GM12864 (cell line): ENCODE measurements at regions not wholly inside any gene's neighbourhood (a gene's known extent, or its start where the extent isn't known, plus 50 kb on each side); places are given as distances from the start of the nearest gene placed in this dataset.
A peak's percentile ranks its signal among the peaks of the same experiment; 100 is the strongest.

ENCODE experiments used
- DNase-seq: peaks from one replicate; pipeline ENCODE4 v3.0.0-alpha.2; 2011; ENCODE audit warnings: low read depth
- H3K4me3 ChIP-seq: 2 replicates; pipeline ENCODE4 v1.5.1; 2011; ENCODE audit warnings: mild to moderate bottlenecking, low read depth, low read length, control low read depth
- TF ChIP-seq, protein P1 (sequence below): IDR thresholded peaks from 2 replicates; pipeline ENCODE4 v1.5.1; 2011; ENCODE audit warnings: low read depth, mild to moderate bottlenecking, moderate library complexity, low read length, control low read depth, inconsistent platforms; ENCODE audit errors: missing control alignments

DNA sequence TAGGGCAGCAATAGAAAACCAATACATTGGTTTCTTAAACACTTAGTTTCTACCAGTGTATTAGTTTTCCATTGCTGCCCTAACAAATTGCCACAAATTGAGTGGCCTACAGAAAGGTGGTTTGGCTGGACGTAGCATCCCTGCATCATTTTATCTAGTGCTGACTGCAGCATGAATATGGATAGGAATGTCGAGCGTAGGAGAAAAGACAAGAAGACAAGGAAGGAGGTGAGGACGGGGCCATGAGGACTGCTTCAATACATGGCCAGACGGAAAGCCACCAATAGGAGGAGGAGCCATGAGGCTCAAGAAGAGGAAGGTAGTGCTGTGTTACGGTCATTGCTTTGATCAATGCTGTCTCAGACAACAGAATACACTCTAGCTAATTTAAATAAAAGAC is 154.5 kb upstream of the NDUFV2 start:
- no peak overlapping the region for H3K4me3 ChIP-seq
- DNase-seq = no peak

DNA sequence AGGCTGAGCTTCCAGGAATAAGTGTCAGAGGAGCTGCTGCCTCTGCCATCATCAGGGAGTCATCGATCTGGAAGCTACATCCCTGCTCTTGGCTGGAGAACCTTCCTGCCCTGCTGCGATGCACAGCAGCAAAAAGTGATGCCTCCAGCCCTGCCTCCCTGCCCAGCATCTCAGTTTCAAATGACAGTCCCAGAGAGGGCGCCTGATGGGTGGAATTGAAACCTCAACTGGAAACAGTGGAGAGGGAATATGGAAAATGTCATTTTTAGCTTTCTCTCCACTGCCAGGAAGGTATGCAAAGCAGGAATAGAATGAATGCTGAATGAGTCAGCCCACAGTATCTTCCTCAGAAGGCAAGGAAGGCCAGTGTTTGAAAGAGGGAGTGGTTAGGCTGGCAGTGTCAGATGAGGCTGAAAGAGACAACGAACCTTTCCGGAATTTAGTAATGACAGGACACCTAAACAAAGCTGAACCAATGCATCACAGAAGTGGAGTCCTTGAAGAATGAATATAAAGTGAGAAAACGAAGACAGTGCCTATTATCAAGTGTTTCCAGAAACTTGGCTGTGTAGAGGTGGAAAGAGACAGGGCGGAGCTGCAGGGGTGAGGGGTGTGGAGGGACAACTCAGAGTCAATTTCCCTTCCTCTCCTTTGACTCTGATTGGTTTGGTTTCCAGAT is 153.9 kb upstream of the NDUFV2 start:
- no peak overlapping the region for H3K4me3 ChIP-seq
- no peak for DNase-seq
- TF ChIP-seq, protein P1, sequence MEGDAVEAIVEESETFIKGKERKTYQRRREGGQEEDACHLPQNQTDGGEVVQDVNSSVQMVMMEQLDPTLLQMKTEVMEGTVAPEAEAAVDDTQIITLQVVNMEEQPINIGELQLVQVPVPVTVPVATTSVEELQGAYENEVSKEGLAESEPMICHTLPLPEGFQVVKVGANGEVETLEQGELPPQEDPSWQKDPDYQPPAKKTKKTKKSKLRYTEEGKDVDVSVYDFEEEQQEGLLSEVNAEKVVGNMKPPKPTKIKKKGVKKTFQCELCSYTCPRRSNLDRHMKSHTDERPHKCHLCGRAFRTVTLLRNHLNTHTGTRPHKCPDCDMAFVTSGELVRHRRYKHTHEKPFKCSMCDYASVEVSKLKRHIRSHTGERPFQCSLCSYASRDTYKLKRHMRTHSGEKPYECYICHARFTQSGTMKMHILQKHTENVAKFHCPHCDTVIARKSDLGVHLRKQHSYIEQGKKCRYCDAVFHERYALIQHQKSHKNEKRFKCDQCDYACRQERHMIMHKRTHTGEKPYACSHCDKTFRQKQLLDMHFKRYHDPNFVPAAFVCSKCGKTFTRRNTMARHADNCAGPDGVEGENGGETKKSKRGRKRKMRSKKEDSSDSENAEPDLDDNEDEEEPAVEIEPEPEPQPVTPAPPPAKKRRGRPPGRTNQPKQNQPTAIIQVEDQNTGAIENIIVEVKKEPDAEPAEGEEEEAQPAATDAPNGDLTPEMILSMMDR = no peak

More for the DNA sequence above, 154.5 kb upstream of the NDUFV2 start:
- TF ChIP-seq, protein P1 = no peak

DNA sequence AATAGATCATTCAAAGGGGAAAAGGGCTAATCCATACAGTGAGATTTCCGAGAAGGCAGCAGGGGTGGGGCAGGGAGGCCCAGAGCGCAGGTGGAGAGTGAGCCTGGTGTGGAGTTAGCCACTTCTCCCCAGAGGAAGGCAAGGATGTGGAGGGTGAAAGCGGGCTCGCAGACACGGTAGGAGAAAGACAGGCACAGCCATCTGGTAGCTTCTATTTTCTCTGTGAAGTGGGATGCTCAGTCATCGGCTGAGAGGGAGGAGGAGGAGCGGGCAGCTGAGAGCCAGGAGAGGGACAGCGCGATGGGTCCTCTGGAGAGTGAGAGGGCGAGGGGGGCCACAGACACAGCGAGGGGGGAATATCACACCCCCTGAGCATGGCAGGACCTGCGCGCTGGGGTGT is 153.3 kb upstream of the NDUFV2 start:
- TF ChIP-seq, protein P1 = no peak
- no peak for DNase-seq
- H3K4me3 ChIP-seq = no peak overlapping the region

DNA sequence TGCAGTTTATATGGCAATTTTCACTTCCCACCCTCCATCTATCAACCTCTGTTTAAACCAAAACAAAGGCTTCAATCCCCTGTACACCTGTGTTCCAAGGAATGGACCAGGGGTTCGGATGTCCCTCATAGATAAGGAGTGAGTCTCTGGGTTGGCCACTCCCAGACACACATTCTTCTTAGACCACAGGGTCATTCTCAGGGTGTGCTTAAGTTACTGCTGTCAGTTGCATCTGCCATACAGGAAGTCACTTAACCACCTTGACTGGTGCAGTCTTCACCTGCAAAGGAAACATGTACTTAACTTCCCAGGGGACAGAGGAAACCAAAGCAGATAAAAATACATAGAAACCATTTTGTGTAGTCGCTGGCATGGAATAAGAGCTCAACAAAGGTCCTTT is 151.0 kb upstream of the NDUFV2 start:
- peak; percentile 50 for DNase-seq
- H3K4me3 ChIP-seq = no peak overlapping the region
- TF ChIP-seq, protein P1 = no peak

DNA sequence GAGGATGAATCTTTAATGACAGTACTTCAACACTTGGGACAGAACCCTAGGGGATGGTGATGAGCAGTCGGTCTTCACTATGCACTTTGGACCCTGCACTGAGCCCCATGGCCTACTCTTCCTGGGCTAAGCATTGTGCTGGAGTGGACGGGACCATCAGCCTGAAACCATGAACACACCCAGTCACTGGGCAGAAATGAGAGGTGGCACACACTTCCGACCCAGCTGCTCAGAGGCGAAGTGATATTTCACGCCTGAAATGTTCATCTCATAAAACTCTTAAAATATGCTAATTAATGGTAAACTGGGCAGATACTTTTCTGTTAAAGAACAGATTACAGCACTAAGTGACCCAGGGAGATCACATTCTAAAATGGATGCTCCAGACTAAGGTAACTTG is 150.3 kb upstream of the NDUFV2 start:
- TF ChIP-seq, protein P1 = no peak
- no peak for DNase-seq
- H3K4me3 ChIP-seq = no peak overlapping the region

DNA sequence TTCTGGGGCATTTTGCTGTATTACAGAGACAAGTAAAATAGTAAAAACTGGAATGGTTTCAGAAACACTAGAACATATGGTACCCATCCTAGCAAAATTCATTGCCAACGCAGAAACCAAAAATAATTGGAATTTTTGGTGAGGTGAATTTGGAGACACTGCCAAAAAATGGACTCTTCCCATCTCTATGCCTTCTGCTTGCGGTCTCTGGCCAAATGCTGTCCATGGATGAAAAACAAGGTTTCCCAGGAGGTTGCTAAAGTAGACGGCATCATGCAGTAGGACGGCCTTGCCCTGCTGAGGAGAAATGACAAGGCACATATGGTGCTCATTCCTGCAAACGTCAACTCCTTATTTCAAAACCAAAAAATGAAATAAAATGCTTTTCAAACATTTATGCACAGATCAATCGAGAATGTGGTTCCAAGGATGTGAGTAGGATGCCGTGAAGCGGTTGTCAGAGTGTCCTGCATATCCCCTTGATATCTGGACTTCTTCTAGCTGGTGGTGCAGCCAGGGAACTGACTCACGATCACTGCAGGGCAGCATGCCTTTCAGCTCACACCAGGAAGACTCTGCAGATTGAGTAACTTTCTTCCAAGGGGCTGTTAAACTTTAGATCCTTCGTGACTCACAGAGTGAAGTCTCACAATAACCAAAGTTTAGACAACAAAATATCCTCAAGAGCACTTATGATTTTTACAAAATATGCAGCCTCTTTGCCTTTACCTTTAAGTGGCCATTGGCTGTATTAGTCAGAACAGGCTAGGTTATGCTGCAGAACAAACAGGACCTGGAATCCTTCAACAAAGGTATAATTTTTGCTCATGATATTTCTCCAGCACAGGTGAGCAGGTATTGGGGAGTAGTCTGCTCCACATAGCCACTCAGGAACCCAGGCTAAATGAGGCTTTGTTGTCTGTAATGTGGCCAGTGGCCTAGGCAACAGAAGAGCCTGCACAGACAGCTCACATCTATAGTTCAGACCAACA is 149.4 kb upstream of the NDUFV2 start:
- TF ChIP-seq, protein P1 = no peak
- DNase-seq = no peak
- H3K4me3 ChIP-seq = no peak overlapping the region
